Testis (tissue), 2 donors: ENCODE measurements at regions not wholly inside any gene's neighbourhood (a gene's known extent, or its start where the extent isn't known, plus 50 kb on each side); places are given as distances from the start of the nearest gene placed in this dataset.

Experiments
- CTCF ChIP-seq, 3 experiments: fragments of 450-650 bp in 2 of 3; fragments of 200-600 bp in 1 of 3; sonication (generic) in 1 of 3; IDR thresholded peaks; one replicate each; pipeline ENCODE4 v1.5.1; 2016 to 2019; ENCODE audit warnings: antibody characterized with exemption in 3 of 3, mild to moderate bottlenecking in 2 of 3, moderate library complexity in 1 of 3
- POLR2A ChIP-seq: fragments of 450-650 bp; IDR thresholded peaks from one replicate; pipeline ENCODE4 v1.6.1; 2017; ENCODE audit warnings: antibody characterized with exemption, mild to moderate bottlenecking, moderate library complexity

- TF ChIP-seq CTCF (IDR thresholded peaks at IDR 0.05) (no peak), POLR2A (no peak)
These were observed 90.9 kb downstream of the CTTN start for GRCh38 chr11:70489276-70489675.
